Tibial nerve (tissue), 4 donors: ENCODE measurements at regions not wholly inside any gene's neighbourhood (a gene's known extent, or its start where the extent isn't known, plus 50 kb on each side); places are given as distances from the start of the nearest gene placed in this dataset. TPM values are rescaled to one million over a fixed set of nuclear protein-coding genes. Genes with fewer than 3 reads are reported as not detected.
"Not testable (repeated sequence)": the region's sequence is repeated elsewhere in the genome, so short reads cannot be mapped to it uniquely, and the experiment has no call there.

Source experiments
- DNase-seq, 2 donors: peaks; one replicate each; pipeline ENCODE4 v3.0.0-alpha.2; 2019; ENCODE audit warnings: low spot score in 2 of 2
- H3K27ac ChIP-seq, 4 donors: fragments of 200-600 bp; sonication (generic) in 3 of 4; one replicate each; pipeline ENCODE4 v1.5.1; 2017 to 2019; ENCODE audit warnings: mild to moderate bottlenecking in 1 of 4
- H3K27me3 ChIP-seq, 2 donors: fragments of 200-600 bp; sonication (generic) in 1 of 2; one replicate each; pipeline versions ENCODE4 v1.5.1 to v1.6.0; 2017 to 2019
- H3K36me3 ChIP-seq, 3 donors: fragments of 200-600 bp; sonication (generic); one replicate each; pipeline ENCODE4 v1.5.1; 2018 to 2019
- H3K4me1 ChIP-seq, 4 donors: fragments of 200-600 bp; sonication (generic) in 3 of 4; one replicate each; pipeline ENCODE4 v1.5.1; 2017 to 2019
- H3K4me3 ChIP-seq, 4 donors: fragments of 200-600 bp; sonication (generic) in 3 of 4; one replicate each; pipeline ENCODE4 v1.5.1; 2017 to 2019; ENCODE audit warnings: mild to moderate bottlenecking in 1 of 4, moderate library complexity in 1 of 4
- H3K9me3 ChIP-seq, 4 donors: fragments of 200-600 bp; sonication (generic) in 3 of 4; one replicate each; pipeline ENCODE4 v1.5.1; 2017 to 2019
- CTCF ChIP-seq, 5 experiments: fragments of 200-600 bp in 3 of 5; fragments of 450-650 bp in 2 of 5; sonication (generic) in 3 of 5; IDR thresholded peaks; one replicate each; pipeline ENCODE4 v1.5.1; 2016 to 2019; ENCODE audit warnings: antibody characterized with exemption in 5 of 5, mild to moderate bottlenecking in 3 of 5, moderate library complexity in 2 of 5
- EP300 ChIP-seq, 2 donors: sonication (generic); formaldehyde crosslinking; IDR thresholded peaks; one replicate each; pipeline ENCODE4 v1.6.1; 2017; ENCODE audit warnings: antibody characterized with exemption in 2 of 2, mild to moderate bottlenecking in 1 of 2
- POLR2A ChIP-seq, 2 donors: fragments of 450-650 bp; IDR thresholded peaks; one replicate each; pipeline ENCODE4 v1.6.1; 2017; ENCODE audit warnings: antibody characterized with exemption in 2 of 2, mild to moderate bottlenecking in 2 of 2, moderate library complexity in 2 of 2
- WGBS, 2 donors: methylation state at CpG; one replicate each; pipeline ENCODE4 v1.1.5; 2018; 5-methylcytosine and 5-hydroxymethylcytosine counted together
- small RNA-seq: library from RNA; depleted of rRNA; stranded (forward); fragments of <200 nt; gene quantifications from one replicate; pipeline ENCODE3, GENCODE V24; 2016

- Histone ChIP-seq H3K27me3 (no peaks in the 10 kb centered on the region), H3K36me3 (no peaks in the 10 kb centered on the region), H3K27ac (no peak overlapping the region), H3K4me1 (no peaks in the 10 kb centered on the region), H3K9me3 (no peaks in the 10 kb centered on the region), H3K4me3 (no peak overlapping the region)
- no peak for DNase-seq
- WGBS, 2 donors, result 52 to 66% methylated on average over 2 of the region's 2 CpGs
- TF ChIP-seq POLR2A (IDR thresholded peaks at IDR 0.05), result no peak
- no peak for TF ChIP-seq CTCF (IDR thresholded peaks at IDR 0.05)
- TF ChIP-seq EP300 (IDR thresholded peaks at IDR 0.05), result no peak
Measured at GRCh38 chr18:28256166-28256565, 79.2 kb upstream of the CDH2 start.

DNA sequence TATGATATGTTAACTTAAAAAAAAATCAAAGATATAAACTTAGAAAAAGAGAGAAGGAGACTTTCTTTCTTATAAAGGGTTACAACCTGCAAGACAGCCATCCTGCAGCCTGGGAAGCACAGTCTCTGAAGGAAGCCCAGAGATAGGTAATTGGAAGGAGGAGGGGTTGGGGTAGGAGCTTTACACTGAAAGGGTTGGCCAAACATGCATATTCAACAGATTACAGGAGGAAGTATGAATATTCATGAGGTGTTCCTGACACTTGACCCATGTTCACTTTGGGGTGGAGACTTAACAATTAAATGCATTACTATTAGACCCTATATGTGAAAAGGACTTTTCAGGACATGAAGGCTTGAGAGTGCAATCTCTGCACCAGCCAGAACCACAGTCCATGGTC lies 71.7 kb upstream of the CDH2 start:
- Histone ChIP-seq H3K4me3 (no peak overlapping the region), H3K9me3 (no peaks in the 10 kb centered on the region), H3K27ac (no peak overlapping the region), H3K36me3 (no peaks in the 10 kb centered on the region), H3K4me1 (no peaks in the 10 kb centered on the region), H3K27me3 (no peaks in the 10 kb centered on the region)
- no peak for DNase-seq
- no peak for TF ChIP-seq EP300 (IDR thresholded peaks at IDR 0.05)
- TF ChIP-seq POLR2A (IDR thresholded peaks at IDR 0.05), result no peak
- TF ChIP-seq CTCF (IDR thresholded peaks at IDR 0.05), result no peak

DNA sequence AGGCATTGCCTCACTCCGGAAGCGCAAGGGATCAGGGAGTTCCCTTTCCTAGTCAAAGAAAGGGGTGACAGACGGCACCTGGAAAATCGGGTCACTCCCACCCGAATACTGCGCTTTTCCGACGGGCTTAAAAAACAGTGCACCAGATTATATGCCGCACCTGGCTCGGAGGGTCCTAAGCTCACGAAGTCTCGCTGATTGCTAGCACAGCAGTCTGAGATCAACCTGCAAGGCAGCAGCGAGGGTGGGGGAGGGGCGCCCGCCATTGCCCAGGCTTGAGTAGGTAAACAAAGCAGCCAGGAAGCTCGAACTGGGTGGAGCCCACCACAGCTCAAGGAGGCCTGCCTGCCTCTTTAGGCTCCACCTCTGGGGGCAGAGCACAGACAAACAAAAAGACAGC lies 63.7 kb upstream of the CDH2 start:
- H3K27ac ChIP-seq, DNase-seq, H3K4me1 ChIP-seq, H3K9me3 ChIP-seq, H3K27me3 ChIP-seq, H3K4me3 ChIP-seq, H3K36me3 ChIP-seq: not testable (repeated sequence)
- 83 to 94% methylated on average over 13 to 16 of the region's 16 CpGs for WGBS, 2 donors

DNA sequence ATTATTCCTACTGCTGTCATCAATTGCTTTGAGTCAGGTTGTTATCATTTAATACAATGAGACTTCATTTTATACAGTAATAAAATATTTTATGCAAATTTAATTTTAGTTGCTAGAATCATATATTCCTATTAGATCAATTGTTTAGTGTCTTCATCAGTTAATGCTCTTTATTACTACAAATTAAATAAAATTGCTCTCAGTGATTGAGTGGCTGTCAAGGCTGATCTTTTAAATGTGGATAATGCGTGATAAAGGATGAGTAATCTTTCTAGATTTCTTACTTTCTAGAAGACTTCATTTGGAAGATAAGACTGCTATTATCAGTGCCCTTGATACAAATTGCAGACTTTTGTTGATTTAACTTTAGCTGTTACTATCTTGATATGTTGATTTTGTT lies 59.6 kb upstream of the CDH2 start:
- no peak for DNase-seq
- Histone ChIP-seq H3K4me1 (no peaks in the 10 kb centered on the region), H3K27me3 (no peaks in the 10 kb centered on the region), H3K9me3 (peaks cover 0 to 3% (median 0%) of the 10 kb centered on the region in 4 donors), H3K4me3 (no peak overlapping the region), H3K27ac (no peak overlapping the region), H3K36me3 (no peaks in the 10 kb centered on the region)
- TF ChIP-seq POLR2A (IDR thresholded peaks at IDR 0.05) (no peak), CTCF (IDR thresholded peaks at IDR 0.05) (no peak), EP300 (IDR thresholded peaks at IDR 0.05) (no peak)
- 95 to 96% methylated on average over 1 of the region's 1 CpG for WGBS, 2 donors

Small RNA genes in the stretch of these regions (small RNA-seq; reads per million reads assigned to genes)
- not detected for gene AC023932.1
- not detected for gene AC105245.1
- gene RNU6-408P, result not detected
